NT2/D1 (cell line): ENCODE measurements at regions not wholly inside any gene's neighbourhood (a gene's known extent, or its start where the extent isn't known, plus 50 kb on each side); places are given as distances from the start of the nearest gene placed in this dataset.

Source experiments
- DNase-seq: peaks from one replicate; pipeline ENCODE4 v3.0.0-alpha.2; 2011; ENCODE audit warnings: low read depth, low spot score
- H3K27me3 ChIP-seq: 2 replicates; pipeline ENCODE4 v1.6.0; 2011; ENCODE audit warnings: mild to moderate bottlenecking; ENCODE audit not compliant: insufficient read length, insufficient read depth
- H3K36me3 ChIP-seq: 2 replicates; pipeline ENCODE4 v1.6.1; 2011; ENCODE audit warnings: mild to moderate bottlenecking, low read length, mixed read lengths; ENCODE audit not compliant: insufficient read depth, insufficient read length
- H3K4me1 ChIP-seq: 2 replicates; pipeline ENCODE4 v1.5.1; 2011; ENCODE audit not compliant: insufficient read depth, insufficient read length
- H3K4me3 ChIP-seq: 2 replicates; pipeline ENCODE4 v1.5.1; 2011; ENCODE audit warnings: low read depth; ENCODE audit not compliant: insufficient read length
- H3K9ac ChIP-seq: 2 replicates; pipeline ENCODE4 v1.6.0; 2011; ENCODE audit warnings: low read depth; ENCODE audit not compliant: insufficient read length
- H3K9me3 ChIP-seq: 2 replicates; pipeline ENCODE4 v1.5.1; 2011; ENCODE audit warnings: mild to moderate bottlenecking, low read length; ENCODE audit not compliant: insufficient read depth
- SUZ12 ChIP-seq: IDR thresholded peaks from 2 replicates; pipeline ENCODE4 v1.6.1; 2011; ENCODE audit not compliant: insufficient read length, insufficient read depth; ENCODE audit errors: extremely low read depth
- YY1 ChIP-seq: IDR thresholded peaks from 2 replicates; pipeline ENCODE4 v1.6.1; 2011; ENCODE audit not compliant: insufficient read length, insufficient read depth
- ZNF274 ChIP-seq: IDR thresholded peaks from 2 replicates; pipeline ENCODE4 v1.6.1; 2011; ENCODE audit warnings: mild to moderate bottlenecking, low read depth, low read length

GRCh38 chr12:123057513-123058265 lies 77.2 kb downstream of the ARL6IP4 start:
- H3K4me3 ChIP-seq = no peak overlapping the region
- no peaks in the 10 kb centered on the region for H3K27me3 ChIP-seq
- TF ChIP-seq SUZ12 (no peak), YY1 (no peak), ZNF274 (no peak)
- no peaks in the 10 kb centered on the region for H3K36me3 ChIP-seq
- H3K9me3 ChIP-seq = no peaks in the 10 kb centered on the region
- peaks cover 6% of the 10 kb centered on the region for H3K4me1 ChIP-seq
- DNase-seq = no peak
- no peak overlapping the region for H3K9ac ChIP-seq

- Histone ChIP-seq H3K27me3 (no peaks in the 10 kb centered on the region), H3K9ac (no peak overlapping the region), H3K4me1 (peaks cover 6% of the 10 kb centered on the region), H3K36me3 (no peaks in the 10 kb centered on the region), H3K9me3 (no peaks in the 10 kb centered on the region), H3K4me3 (no peak overlapping the region)
- no peak for TF ChIP-seq ZNF274
- no peak for TF ChIP-seq YY1
- no peak for DNase-seq
These were observed 76.2 kb downstream of the ARL6IP4 start for GRCh38 chr12:123056709-123057108.

GRCh38 chr12:123056053-123056452 lies 75.6 kb downstream of the ARL6IP4 start:
- Histone ChIP-seq H3K36me3 (no peaks in the 10 kb centered on the region), H3K4me1 (peaks cover 6% of the 10 kb centered on the region), H3K4me3 (no peak overlapping the region), H3K27me3 (no peaks in the 10 kb centered on the region), H3K9ac (no peak overlapping the region), H3K9me3 (no peaks in the 10 kb centered on the region)
- TF ChIP-seq SUZ12 (no peak), YY1 (no peak), ZNF274 (no peak)
- DNase-seq = no peak

GRCh38 chr12:123055281-123055766 lies 74.8 kb downstream of the ARL6IP4 start:
- no peak for TF ChIP-seq YY1
- no peak for TF ChIP-seq ZNF274
- no peak for TF ChIP-seq SUZ12
- no peak for DNase-seq
- Histone ChIP-seq H3K27me3 (no peaks in the 10 kb centered on the region), H3K9me3 (no peaks in the 10 kb centered on the region), H3K4me1 (peaks cover 6% of the 10 kb centered on the region), H3K9ac (no peak overlapping the region), H3K36me3 (no peaks in the 10 kb centered on the region), H3K4me3 (no peak overlapping the region)

GRCh38 chr12:123054371-123054770 lies 73.9 kb downstream of the ARL6IP4 start:
- TF ChIP-seq YY1 (no peak), ZNF274 (no peak), SUZ12 (no peak)
- Histone ChIP-seq H3K9me3 (no peaks in the 10 kb centered on the region), H3K36me3 (no peaks in the 10 kb centered on the region), H3K27me3 (no peaks in the 10 kb centered on the region), H3K4me1 (peaks cover 6% of the 10 kb centered on the region), H3K4me3 (no peak overlapping the region), H3K9ac (no peak overlapping the region)
- DNase-seq = no peak

GRCh38 chr12:123051556-123051955 lies 71.1 kb downstream of the ARL6IP4 start:
- no peak overlapping the region for H3K4me3 ChIP-seq
- H3K9me3 ChIP-seq = no peaks in the 10 kb centered on the region
- TF ChIP-seq YY1 (no peak), SUZ12 (no peak), ZNF274 (no peak)
- no peak overlapping the region for H3K9ac ChIP-seq
- H3K4me1 ChIP-seq = no peaks in the 10 kb centered on the region
- DNase-seq = no peak
- H3K36me3 ChIP-seq = no peaks in the 10 kb centered on the region
- no peaks in the 10 kb centered on the region for H3K27me3 ChIP-seq

- no peaks in the 10 kb centered on the region for H3K9me3 ChIP-seq
- no peaks in the 10 kb centered on the region for H3K4me1 ChIP-seq
- H3K4me3 ChIP-seq = no peak overlapping the region
- H3K27me3 ChIP-seq = no peaks in the 10 kb centered on the region
- no peaks in the 10 kb centered on the region for H3K36me3 ChIP-seq
- no peak for TF ChIP-seq SUZ12
- TF ChIP-seq ZNF274 = no peak
- TF ChIP-seq YY1 = no peak
- DNase-seq = no peak
- H3K9ac ChIP-seq = no peak overlapping the region
These were observed 70.4 kb downstream of the ARL6IP4 start for GRCh38 chr12:123050913-123051312.
